ENCODE measurements at regions not wholly inside any gene's neighbourhood (a gene's known extent, or its start where the extent isn't known, plus 50 kb on each side); places are given as distances from the start of the nearest gene placed in this dataset.
A peak's percentile ranks its signal among the peaks of the same experiment; 100 is the strongest.

DNA sequence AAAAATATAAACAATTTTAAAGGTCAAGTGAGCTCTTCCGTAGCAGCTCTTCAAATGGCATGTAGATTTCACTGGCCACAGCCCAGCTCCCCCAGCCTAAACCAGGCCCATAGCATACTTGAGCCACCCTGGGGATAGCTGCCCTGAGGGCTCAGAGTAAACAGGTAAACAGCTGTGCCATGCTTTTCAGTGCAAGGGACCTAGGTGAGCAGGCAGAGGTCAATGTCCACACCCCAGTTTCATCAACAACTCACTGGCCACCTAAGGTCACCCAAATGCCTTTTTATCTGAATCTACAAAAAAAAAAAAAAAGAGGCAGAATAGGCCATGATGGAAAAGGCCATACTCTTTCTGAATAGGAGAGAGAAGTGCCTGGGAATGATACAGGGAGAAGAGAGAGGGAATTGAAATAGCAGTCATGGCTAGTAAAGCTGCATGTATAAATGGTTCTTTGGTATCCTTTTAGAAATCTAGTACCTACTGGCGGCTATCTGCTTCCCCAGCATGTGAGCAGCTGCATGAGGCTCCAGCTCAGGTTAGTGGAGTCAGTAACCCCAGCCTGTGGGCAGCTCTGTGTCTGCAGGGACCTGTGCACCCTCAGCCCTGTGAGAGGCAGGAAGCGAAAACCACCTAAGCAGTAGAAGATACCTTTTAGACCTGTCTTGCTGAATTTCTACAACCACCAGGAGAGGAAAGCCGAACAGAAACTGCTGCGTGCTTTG, 77.0 kb downstream of the FOXA2 start:
- no peak for ATAC-seq
- intact Hi-C loops (cut with DNase I): no loop called here
- no peak for DNase-seq

DNA sequence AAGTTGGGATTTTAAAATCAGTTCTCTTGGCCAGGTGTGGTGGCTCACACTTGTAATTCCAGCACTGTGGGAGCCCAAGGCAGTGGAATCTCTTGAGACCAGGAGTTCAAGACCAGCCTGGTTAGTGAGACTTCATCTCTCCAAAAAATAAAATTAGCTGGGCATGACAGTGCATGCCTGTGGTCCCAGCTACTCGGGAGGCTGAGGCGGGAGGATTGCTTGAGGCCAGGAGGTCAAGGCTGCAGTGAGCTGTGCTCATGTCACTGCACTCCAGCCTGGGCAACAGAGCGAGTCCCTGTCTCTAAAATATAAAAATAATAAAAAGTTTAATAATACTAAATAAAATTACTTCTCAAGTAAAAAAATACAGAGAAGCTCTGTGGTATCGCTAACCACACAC, 77.5 kb downstream of the FOXA2 start:
- intact Hi-C loops (cut with DNase I): no loop called here
- DNase-seq: no peak
- ATAC-seq: no peak

DNA sequence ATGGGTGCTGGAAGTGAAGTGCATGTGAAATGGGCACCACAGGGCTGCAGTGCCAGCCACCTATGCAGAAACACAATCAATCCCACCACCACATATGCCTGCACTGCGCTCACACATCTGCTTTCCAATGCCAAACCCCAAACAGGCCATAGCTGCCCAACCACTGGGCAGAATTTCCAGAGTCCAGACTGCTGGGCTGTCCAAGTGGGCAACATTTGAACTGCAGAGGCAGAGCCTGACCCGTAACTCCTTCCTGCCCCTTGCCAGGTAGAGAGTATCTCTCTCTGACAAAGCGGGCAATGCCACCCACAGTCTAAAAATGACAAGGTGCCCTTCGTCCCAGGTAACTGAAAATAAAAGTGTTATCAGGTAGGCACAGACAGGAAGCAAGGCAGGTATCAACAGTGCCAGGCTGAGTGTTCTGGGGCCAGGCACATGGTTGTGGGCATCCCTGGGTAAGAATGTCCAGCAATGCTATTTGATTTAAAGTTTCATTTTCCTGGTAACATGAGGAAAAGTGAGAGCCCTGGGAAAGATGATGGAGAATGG, 79.5 kb downstream of the FOXA2 start:
- ATAC-seq: no peak
- DNase-seq: no peak
- intact Hi-C loops (cut with DNase I): no loop called here

DNA sequence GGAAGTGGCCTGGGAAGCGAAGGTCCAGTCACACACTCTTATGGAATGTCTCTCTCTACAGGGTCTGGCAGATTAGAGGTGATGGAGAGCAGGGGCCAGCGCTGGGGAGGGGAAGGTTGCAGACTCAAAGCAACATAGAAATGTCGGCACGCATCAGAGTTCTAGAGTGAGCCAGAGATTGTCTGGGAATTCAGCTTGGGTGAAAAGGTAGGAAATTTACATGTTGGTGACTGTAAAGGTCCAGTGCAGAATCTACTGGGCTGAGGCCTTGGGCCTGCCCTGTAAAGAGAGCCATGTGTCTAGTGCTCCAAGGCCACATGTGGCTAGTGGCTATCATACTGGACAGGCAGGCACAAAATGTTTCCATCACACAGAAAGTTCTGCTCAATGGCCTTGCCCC, 80.8 kb downstream of the FOXA2 start:
- intact Hi-C loops (cut with DNase I): no loop called here
- DNase-seq (no peak), ATAC-seq (no peak)

DNA sequence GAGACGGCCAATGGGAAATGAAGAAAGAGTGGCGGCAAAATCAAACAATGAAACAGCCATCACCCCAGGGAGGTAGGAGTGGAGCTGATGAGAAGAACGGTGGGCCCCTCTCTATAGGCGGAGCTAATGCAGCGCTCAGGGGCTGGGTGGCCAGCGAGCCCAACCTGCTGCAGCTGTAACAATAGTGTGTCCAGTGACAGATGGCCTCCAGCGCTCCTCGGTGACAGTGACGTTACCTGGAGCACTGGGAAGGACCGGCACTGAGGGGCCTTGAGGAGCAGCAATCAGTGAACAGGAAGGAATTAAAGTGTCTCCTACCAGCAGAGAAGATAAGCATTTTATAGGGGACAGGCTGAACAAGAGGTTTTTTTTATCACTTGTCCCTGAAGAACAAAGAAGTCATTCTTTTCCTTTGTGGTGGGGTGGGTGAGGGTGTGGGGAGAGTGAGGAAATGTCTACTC, 81.6 kb downstream of the FOXA2 start:
- no peak for ATAC-seq
- intact Hi-C loops (cut with DNase I): no loop called here
- no peak for DNase-seq

DNA sequence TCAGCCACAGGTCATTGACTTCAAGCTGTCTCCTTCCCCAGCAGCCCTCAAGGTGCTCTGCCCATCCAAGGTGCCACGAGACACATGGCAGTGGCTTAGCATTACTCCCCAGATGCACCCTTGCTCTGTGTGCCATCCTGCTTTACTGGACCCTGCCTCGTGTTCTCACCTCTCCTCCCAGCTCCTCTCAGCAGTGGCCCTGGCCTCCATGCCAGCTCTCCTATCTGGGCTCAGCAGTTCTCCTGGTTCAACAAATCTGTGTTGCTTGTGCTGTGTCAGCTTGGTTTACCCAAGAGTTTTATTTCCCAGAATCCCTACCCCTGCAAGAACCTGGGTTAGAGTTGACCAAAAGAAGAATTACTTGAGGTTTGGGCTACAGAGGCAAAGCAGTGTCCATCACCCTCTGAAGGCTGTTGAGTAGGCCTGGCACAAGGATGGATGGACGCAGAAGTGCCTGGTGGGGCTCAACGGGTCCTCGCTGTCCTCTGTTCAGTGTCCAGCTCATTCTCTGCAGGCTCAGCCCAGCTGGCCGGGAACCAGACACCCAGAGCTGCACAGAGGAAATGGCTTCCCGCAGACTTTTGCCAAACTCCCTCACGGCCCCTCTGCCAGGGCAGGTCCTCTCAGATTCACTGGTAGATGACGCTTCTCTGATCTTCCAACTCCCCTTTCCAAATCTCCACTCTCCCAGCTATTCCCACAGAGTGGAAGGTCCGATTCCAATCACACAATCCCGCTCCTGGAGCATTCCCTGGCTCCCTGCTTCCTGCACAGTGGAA, 82.6 kb downstream of the FOXA2 start:
- ATAC-seq (no peak), DNase-seq (no peak)
- intact Hi-C loops (cut with DNase I): no loop called here

DNA sequence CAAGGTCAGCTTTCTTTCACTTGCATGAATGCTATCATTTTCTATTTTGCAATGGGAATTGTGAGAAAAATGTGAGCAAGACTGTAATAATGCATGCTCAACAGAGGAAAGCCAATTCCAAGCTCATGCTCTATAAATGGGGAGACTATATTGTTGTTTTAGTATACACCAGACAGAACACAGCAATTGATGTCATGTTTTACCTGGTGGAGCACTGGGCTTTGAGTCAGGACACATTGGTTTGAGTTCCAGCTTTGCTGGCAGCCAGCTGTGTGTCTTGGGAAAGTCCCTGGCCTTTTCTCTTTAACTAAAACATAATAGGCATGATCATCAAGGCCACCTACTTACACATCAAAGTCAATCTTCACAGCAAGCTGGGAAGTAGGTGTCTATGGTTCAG, 83.3 kb downstream of the FOXA2 start:
- ATAC-seq (no peak), DNase-seq (no peak)
- intact Hi-C loops (cut with DNase I): no loop called here

DNA sequence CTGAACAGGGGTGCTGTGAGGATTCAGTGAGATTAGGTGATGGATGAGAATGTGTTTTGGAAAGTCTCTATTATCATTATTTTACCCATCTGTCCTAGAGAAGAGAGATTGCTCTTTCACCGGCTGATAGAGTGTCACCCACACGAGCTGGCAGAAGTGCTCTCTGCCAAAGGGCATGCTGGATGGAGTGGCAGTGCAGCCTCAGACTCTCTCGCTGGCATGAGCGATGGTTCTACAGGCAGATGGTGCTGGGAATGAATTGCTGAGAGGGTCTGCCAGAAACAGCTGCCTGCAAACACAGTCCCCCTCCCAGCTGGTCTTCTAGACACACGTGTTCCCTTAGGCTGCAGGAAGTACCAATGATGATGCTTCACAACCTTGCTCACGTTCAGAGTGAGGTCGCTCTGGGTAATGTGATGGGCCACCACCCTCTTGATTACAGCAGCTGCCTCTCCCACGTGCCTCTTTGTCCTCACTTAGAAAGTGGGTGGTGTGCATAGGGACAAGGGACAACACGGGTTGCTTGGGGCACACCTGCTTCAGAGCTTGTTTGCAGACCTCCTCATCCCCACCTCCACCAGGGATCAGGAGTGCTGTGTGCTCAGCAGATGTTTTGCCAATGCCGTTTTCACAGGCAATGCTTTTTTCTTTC, 84.7 kb downstream of the FOXA2 start:
- DNase-seq (no peak), ATAC-seq (no peak)
- intact Hi-C loops (cut with DNase I): no loop called here

DNA sequence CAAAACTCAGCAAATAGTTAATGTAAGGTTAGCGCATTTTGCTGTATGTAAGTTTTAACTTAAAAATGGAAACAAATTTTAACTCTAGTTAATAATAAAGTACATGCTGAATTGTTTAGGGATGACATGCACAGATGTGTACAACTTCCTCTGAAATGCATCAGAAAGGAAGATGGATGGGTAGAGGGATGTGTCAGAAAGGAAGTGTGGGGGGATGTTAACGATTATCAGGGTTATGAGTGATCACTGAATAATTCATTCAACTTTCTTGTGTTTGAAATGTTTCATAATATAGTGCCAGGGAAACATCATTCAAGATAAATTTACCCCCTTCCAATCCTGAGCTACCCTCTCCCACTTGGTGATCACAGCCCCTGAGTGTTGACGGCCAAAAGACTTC, 87.6 kb downstream of the FOXA2 start:
- DNase-seq: no peak
- no peak for ATAC-seq
- intact Hi-C loops (cut with DNase I): no loop called here

DNA sequence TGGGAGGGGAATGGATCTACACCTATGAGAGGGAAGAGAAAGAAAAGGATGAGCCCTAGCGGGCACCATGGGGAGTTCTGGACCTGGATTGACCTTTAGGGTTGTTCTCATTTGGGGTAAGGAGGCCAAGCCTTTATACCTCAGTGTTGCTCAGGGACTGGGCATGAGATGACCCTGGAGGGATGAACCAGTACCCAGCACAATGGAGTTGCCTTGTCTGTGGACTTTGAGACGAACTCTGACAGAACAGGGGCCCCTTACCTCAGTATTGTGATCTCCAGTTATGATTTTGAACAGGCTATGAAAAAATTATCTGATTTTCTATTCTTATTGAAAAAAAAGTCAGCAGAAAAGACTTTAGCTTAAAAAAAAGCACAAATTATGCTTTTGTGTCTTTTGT, 88.6 kb downstream of the FOXA2 start:
- DNase-seq (no peak), ATAC-seq (no peak)
- intact Hi-C loops (cut with DNase I): no loop called here

DNA sequence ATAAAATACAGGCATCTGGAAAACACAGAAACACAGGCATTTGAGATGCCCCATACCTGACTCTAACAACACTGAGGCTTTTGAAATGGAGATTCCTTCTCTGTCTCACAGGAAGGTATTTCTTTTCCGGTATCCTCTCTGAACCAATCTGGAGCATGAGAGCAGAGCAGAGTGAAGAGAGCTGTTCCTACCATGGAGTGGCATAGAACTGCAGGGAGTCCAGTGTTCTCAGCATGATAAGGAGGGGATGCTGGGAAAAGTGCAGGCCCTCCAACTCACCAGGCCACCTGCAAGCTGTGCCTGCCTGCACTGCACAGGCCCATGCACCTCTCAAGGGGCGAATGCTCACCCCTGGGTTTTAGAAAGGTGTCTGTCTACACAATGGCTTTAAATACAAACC, 89.2 kb downstream of the FOXA2 start:
- intact Hi-C loops (cut with DNase I): no loop called here
- no peak for ATAC-seq
- DNase-seq: no peak

DNA sequence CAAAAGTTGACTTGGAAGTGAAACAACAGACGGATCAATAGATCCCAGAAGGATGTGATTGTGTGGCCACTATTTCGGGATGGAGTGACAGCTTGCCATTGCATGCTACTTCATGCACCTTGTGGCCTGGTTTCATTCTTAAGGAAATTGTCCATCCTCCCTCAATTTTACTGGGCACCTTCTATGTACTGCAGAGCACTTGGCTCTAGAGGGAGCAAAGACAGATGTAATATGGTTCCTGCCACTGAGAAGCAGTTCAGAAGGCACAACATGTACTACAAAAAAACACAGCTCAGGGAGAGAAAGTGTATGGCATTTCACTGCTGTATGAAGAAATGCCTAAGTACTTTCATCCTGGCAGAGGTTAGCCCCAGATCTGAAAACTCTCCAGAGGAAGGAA, 91.9 kb downstream of the FOXA2 start:
- ATAC-seq (no peak), DNase-seq (no peak)
- intact Hi-C loops (cut with DNase I): no loop called here

DNA sequence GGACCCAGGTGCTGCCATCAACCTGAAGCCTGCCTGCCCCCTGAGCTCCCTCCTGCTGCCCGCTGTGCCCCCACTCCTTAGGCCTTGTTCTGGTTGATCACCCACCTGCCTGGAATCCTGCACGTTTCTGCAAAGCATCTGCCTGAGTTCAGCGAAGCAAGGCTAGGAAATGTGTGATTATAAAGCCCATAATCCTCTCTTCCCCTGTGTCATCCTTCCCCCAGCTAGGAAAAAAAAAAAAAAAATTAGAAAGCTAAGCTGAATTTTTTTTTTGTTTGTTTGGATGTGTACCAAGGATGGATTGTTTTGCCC, 93.2 kb downstream of the FOXA2 start:
- DNase-seq (no peak), ATAC-seq (no peak)
- intact Hi-C loops (cut with DNase I): no loop called here

DNA sequence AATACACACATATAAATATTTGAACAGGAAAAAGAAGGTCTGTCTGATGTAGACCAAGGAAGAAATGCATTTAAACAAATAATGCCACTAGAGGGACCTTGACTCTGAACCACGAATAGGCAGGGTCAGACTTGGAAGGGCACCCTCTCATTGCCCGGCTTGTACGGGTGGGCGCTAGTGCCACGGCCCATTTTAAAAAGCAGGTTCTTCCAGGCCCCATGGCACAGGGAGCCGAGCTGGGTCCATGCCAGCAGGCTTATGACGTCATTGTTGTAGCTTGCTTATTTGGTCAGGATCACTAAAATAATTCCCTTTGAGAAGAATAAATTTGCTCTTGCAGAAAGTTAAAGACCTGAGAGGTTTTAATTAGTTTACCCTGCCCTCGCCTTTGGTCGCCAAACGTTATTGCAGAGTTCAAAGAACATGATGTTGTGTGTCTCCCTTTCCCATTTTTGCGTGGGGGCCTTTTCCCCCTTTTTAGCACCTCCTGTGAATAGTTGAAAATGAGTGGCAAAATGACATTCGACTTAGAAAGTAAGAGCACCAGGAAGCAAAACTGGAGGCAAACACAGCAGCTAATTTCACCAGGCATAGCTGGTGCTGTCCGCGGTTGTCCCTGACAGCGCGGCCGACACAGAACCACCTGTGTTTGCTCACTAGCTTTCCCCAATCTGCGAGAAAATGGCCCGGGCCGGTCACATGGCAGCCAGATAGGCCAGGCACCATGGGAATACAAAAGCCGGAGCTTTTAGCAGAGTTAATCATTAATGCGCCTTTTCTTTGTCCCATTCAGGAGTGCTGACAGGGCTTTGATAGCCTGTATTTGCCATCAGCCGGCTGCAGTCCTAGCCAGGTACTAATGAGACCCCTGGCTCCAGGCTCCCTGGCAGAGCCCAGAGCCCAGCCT, 93.8 kb downstream of the FOXA2 start:
- intact Hi-C loops (cut with DNase I): no loop called here
- peak; percentile 25 for DNase-seq
- ATAC-seq: no peak

DNA sequence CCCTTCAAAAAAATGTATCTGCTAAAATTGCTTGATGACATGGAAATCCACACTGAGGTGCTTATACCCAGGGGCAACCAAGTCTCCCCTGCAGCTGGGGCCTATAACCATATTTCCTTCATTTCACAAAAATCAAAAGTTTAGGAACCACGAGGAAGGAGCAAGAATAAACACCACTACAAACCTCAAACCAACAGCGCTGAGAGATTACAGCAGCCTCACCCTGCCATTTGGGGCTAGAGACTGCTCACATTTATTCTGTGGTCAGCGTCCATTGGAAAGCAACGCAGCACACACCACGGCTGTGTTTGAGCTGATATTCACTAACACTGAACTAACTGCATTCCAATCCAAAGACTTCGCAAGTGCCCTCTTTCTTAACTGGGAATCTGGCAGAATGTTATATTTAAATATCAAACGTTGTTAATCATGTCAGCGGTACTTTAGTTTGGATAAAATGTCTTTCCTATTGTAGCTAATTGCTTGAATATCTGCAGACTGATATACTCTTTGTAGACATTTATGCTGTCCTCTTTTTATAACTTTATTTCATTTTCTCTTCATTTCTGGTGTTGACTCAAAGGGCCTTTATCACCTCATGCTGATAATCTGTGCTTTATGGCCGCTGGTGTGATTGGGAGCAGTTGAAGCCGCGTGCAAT, 94.6 kb downstream of the FOXA2 start:
- ATAC-seq (no peak), DNase-seq (no peak)
- intact Hi-C loops (cut with DNase I): no loop called here

DNA sequence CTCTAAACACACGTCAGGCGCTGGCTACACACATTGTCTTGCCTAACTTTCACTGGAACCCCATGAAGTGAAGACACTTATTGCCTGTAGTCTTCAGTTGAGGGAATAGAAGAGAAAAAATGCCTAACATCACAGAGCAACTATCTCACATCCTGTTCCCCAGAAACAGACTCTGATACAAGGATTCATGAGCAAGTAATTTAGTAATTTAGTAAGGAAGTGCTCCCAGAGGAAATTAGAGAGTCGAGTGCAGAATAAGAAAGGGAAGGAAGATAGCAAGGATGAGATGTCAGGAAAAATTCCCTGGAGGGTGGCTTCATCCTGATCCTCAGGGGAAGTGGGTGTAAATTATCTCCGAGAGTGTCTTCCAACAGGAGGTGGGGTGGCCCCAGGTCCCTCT, 104.0 kb downstream of the FOXA2 start:
- DNase-seq: no peak
- intact Hi-C loops (cut with DNase I): no loop called here
- ATAC-seq: no peak

DNA sequence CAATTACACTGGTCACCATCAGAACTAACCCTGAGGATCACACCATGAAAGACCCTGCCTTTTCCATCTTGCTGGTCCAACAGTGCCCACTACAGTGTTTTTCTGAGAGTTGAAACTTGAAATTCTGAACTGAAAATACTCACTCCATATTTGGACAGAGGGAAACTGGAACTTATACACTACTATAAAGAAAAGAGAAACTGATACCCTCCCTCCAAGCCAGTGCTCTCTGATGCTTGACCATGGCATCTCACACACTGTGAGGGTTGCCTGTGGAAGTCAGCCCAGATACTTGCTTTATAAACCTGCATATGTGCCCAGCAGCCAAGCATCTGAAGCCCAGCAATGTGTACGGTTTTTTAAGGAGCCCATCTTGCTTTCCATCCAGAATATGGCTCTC, 108.7 kb downstream of the FOXA2 start:
- DNase-seq (no peak), ATAC-seq (no peak)
- intact Hi-C loops (cut with DNase I): no loop called here

DNA sequence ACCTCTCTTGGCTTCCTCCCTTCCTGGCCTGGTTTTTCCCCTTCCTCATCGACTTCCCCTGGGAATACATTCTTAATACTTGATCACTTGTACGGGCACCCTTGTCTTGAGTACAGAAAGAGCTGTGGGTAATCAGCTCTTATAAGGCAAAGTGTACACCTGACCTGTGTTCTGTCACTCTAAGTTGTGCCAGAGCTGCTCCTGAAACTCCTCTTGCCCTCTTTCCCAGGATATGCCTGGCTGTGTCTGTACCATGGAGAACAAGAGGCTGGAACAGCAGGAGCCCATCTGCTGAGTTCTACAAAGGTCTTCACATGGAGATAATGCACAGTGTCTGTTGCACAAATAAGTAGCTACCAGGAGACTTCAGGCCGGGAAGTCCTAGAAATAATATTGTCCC, 110.1 kb downstream of the FOXA2 start:
- DNase-seq: no peak
- ATAC-seq: no peak
- intact Hi-C loops (cut with DNase I): no loop called here

DNA sequence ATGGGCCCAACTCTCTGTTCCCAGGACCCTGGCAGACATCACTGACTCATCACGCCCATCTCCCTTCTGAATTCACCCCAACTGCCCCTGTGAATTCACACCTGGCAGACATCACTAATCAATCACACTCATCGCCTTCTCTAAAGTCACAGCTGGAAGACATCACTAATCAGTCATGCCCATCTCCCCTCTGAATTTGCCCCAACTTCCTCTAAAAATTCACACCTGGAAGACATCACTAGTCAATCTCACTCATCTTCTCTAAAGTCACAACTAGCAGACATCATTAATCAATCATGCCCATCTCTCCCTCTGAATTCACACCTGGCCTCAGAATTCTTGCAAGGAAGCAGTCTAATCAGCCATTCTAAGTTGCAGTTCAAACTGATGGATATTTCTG, 111.1 kb downstream of the FOXA2 start:
- ATAC-seq: no peak
- intact Hi-C loops (cut with DNase I): no loop called here
- no peak for DNase-seq
